Mesodermal cell (in vitro differentiated cells): ENCODE measurements at regions not wholly inside any gene's neighbourhood (a gene's known extent, or its start where the extent isn't known, plus 50 kb on each side); places are given as distances from the start of the nearest gene placed in this dataset.

ENCODE experiments used
- H3K27ac ChIP-seq: 2 replicates; pipeline ENCODE4 v1.7.0; 2013; ENCODE audit warnings: mild to moderate bottlenecking, low read depth, low read length, moderate library complexity; ENCODE audit not compliant: severe bottlenecking
- H3K36me3 ChIP-seq: 2 replicates; pipeline ENCODE4 v1.7.1; 2013; ENCODE audit warnings: mild to moderate bottlenecking, low read length, moderate library complexity; ENCODE audit not compliant: control insufficient read depth, insufficient read depth
- H3K4me1 ChIP-seq: one replicate; pipeline ENCODE4 v1.7.1; 2013; ENCODE audit warnings: mild to moderate bottlenecking, low read length; ENCODE audit not compliant: insufficient read depth, control insufficient read depth, poor library complexity, severe bottlenecking
- H3K4me3 ChIP-seq: 2 replicates; pipeline ENCODE4 v1.7.0; 2013; ENCODE audit warnings: low read length, control low read depth, mild to moderate bottlenecking; ENCODE audit not compliant: insufficient read depth, poor library complexity, severe bottlenecking; ENCODE audit errors: extremely low read depth
- H3K9me3 ChIP-seq: 2 replicates; pipeline ENCODE4 v1.7.1; 2013; ENCODE audit warnings: mild to moderate bottlenecking, low read length, moderate library complexity; ENCODE audit not compliant: control insufficient read depth
- WGBS, 2 experiments: methylation state at CpG; one replicate each; pipeline ENCODE4 v1.1.5; 2013; ENCODE audit warnings: missing lambda C conversion rate in 2 of 2; ENCODE audit not compliant: insufficient coverage in 2 of 2; 5-methylcytosine and 5-hydroxymethylcytosine counted together

GRCh38 chr2:225737556-225737955 lies 338.0 kb downstream of the NYAP2 start:
- H3K4me3 ChIP-seq, result no peak overlapping the region
- no CpG with 5 or more reads among the region's 1 CpG for WGBS, 2 experiments

GRCh38 chr2:225735844-225736243 lies 336.3 kb downstream of the NYAP2 start:
- H3K9me3 ChIP-seq, result no peaks in the 10 kb centered on the region
- peaks cover 5% of the 10 kb centered on the region for H3K4me1 ChIP-seq
- WGBS, 2 experiments, result no CpG with 5 or more reads among the region's 3 CpGs
- H3K36me3 ChIP-seq, result no peaks in the 10 kb centered on the region
- no peak overlapping the region for H3K4me3 ChIP-seq
- H3K27ac ChIP-seq, result no peak overlapping the region

More at GRCh38 chr2:225737556-225737955, 338.0 kb downstream of the NYAP2 start:
- no peaks in the 10 kb centered on the region for H3K9me3 ChIP-seq
- peaks cover 5% of the 10 kb centered on the region for H3K4me1 ChIP-seq
- H3K36me3 ChIP-seq, result no peaks in the 10 kb centered on the region
- H3K27ac ChIP-seq, result no peak overlapping the region

GRCh38 chr2:225725726-225726125 lies 326.2 kb downstream of the NYAP2 start:
- Histone ChIP-seq H3K36me3 (no peaks in the 10 kb centered on the region), H3K4me3 (no peak overlapping the region), H3K9me3 (no peaks in the 10 kb centered on the region), H3K27ac (no peak overlapping the region), H3K4me1 (no peaks in the 10 kb centered on the region)
- 83 to 88% methylated on average over 3 of the region's 3 CpGs for WGBS, 2 experiments
